H9 (cell line): ENCODE measurements at regions not wholly inside any gene's neighbourhood (a gene's known extent, or its start where the extent isn't known, plus 50 kb on each side); places are given as distances from the start of the nearest gene placed in this dataset.

Experiments
- DNase-seq: peaks from one replicate; pipeline ENCODE4 v3.0.0-alpha.2; 2017
- H2AFZ ChIP-seq: one replicate; pipeline ENCODE4 v1.6.1; 2013; ENCODE audit warnings: mild to moderate bottlenecking, low read length, control low read depth, moderate library complexity
- H2AK5ac ChIP-seq: 2 replicates; pipeline ENCODE4 v1.6.1; 2013; ENCODE audit warnings: low read length, control low read depth, mixed read lengths; ENCODE audit not compliant: insufficient read length
- H2BK120ac ChIP-seq: one replicate; pipeline ENCODE4 v1.6.1; 2013; ENCODE audit warnings: low read depth, mild to moderate bottlenecking, low read length, control low read depth, inconsistent platforms; ENCODE audit not compliant: poor library complexity, severe bottlenecking
- H2BK12ac ChIP-seq: 2 replicates; pipeline ENCODE4 v1.6.1; 2013; ENCODE audit warnings: low read length, control low read depth, mixed read lengths, low read depth; ENCODE audit not compliant: insufficient read length
- H2BK15ac ChIP-seq: 2 replicates; pipeline ENCODE4 v1.6.1; 2013; ENCODE audit warnings: low read depth, low read length, control low read depth
- H2BK20ac ChIP-seq: one replicate; pipeline ENCODE4 v1.6.1; 2013; ENCODE audit warnings: low read depth, mild to moderate bottlenecking, low read length, control low read depth, inconsistent platforms; ENCODE audit not compliant: poor library complexity, severe bottlenecking
- H2BK5ac ChIP-seq: 2 replicates; pipeline ENCODE4 v1.6.1; 2013; ENCODE audit warnings: low read length, control low read depth, mixed read lengths; ENCODE audit not compliant: insufficient read length
- H3K14ac ChIP-seq: 2 replicates; pipeline ENCODE4 v1.6.1; 2013; ENCODE audit warnings: low read length, control low read depth; ENCODE audit not compliant: insufficient read depth
- H3K18ac ChIP-seq: 2 replicates; pipeline ENCODE4 v1.6.1; 2013; ENCODE audit warnings: low read depth, mild to moderate bottlenecking, mixed read lengths, low read length, control low read depth; ENCODE audit not compliant: insufficient read length
- H3K23ac ChIP-seq: 2 replicates; pipeline ENCODE4 v1.6.1; 2013; ENCODE audit warnings: low read length, control low read depth, mixed read lengths, low read depth; ENCODE audit not compliant: insufficient read length
- H3K23me2 ChIP-seq: 2 replicates; pipeline ENCODE4 v1.6.1; 2013; ENCODE audit warnings: low read depth, mild to moderate bottlenecking, mixed read lengths, low read length, control low read depth; ENCODE audit not compliant: insufficient read length, poor library complexity, severe bottlenecking
- H3K27ac ChIP-seq: 2 replicates; pipeline ENCODE4 v1.5.1; 2013; ENCODE audit warnings: low read length, control low read depth, mixed read lengths, low read depth; ENCODE audit not compliant: insufficient read length
- H3K27me3 ChIP-seq: 2 replicates; pipeline ENCODE4 v1.6.1; 2013; ENCODE audit warnings: low read length, control low read depth, inconsistent platforms; ENCODE audit not compliant: insufficient read depth
- H3K4ac ChIP-seq: 2 replicates; pipeline ENCODE4 v1.6.1; 2013; ENCODE audit warnings: low read depth, mild to moderate bottlenecking, control low read depth, inconsistent platforms, low read length, moderate library complexity
- H3K4me1 ChIP-seq: 2 replicates; pipeline ENCODE4 v1.6.1; 2013; ENCODE audit warnings: low read length, control low read depth, inconsistent platforms; ENCODE audit not compliant: insufficient read depth
- H3K4me2 ChIP-seq: 2 replicates; pipeline ENCODE4 v1.6.1; 2013; ENCODE audit warnings: low read length, control low read depth, mixed read lengths; ENCODE audit not compliant: insufficient read length, insufficient read depth
- H3K56ac ChIP-seq: 2 replicates; pipeline ENCODE4 v1.6.1; 2013; ENCODE audit warnings: low read depth, mild to moderate bottlenecking, mixed read lengths, low read length, control low read depth; ENCODE audit not compliant: insufficient read length
- H3K79me1 ChIP-seq: 2 replicates; pipeline ENCODE4 v1.6.1; 2013; ENCODE audit warnings: low read depth, mild to moderate bottlenecking, moderate library complexity, low read length, control low read depth, inconsistent platforms; ENCODE audit not compliant: insufficient read depth, poor library complexity, severe bottlenecking
- H3K79me2 ChIP-seq: 2 replicates; pipeline ENCODE4 v1.6.1; 2013; ENCODE audit warnings: low read length, control low read depth, inconsistent platforms; ENCODE audit not compliant: insufficient read depth
- H3K9ac ChIP-seq: 2 replicates; pipeline ENCODE4 v1.6.1; 2013; ENCODE audit warnings: low read length, control low read depth, mixed read lengths; ENCODE audit not compliant: insufficient read length; ENCODE audit errors: extremely low read depth
- H3K9me3 ChIP-seq: one replicate; pipeline ENCODE4 v1.6.1; 2013; ENCODE audit warnings: low read depth, low read length, inconsistent platforms; ENCODE audit not compliant: control insufficient read depth
- H3T11ph ChIP-seq: one replicate; pipeline ENCODE4 v1.6.1; 2013; ENCODE audit warnings: mild to moderate bottlenecking, low read length, control low read depth, inconsistent platforms
- H4K20me1 ChIP-seq: one replicate; pipeline ENCODE4 v1.6.1; 2013; ENCODE audit not compliant: control insufficient read depth, insufficient read length, insufficient read depth
- H4K5ac ChIP-seq: 2 replicates; pipeline ENCODE4 v1.6.1; 2013; ENCODE audit warnings: low read depth, mild to moderate bottlenecking, mixed read lengths, low read length, control low read depth; ENCODE audit not compliant: insufficient read length
- H4K8ac ChIP-seq: replicated peaks from 2 replicates; pipeline ENCODE4 v1.6.1; 2013; ENCODE audit warnings: low read length, control low read depth, mixed read lengths, low read depth; ENCODE audit not compliant: insufficient read length
- H4K91ac ChIP-seq: 2 replicates; pipeline ENCODE4 v1.6.1; 2013; ENCODE audit warnings: low read depth, mild to moderate bottlenecking, moderate library complexity, mixed read lengths, low read length, control low read depth; ENCODE audit not compliant: insufficient read length
- H3K27ac Mint-ChIP-seq, 3 experiments: 2 replicates in 2 of 3; 3 replicates in 1 of 3; pipeline ENCODE4 v1.8.0; 2020 to 2021; ENCODE audit warnings: mixed read lengths in 3 of 3, mild to moderate bottlenecking in 1 of 3, moderate library complexity in 1 of 3
- H3K27me3 Mint-ChIP-seq: 2 replicates; pipeline ENCODE4 v1.8.0; 2021; ENCODE audit warnings: low read depth, mild to moderate bottlenecking, moderate library complexity, mixed read lengths
- H3K36me3 Mint-ChIP-seq, 3 experiments: 2 replicates in 2 of 3; 3 replicates in 1 of 3; pipeline ENCODE4 v1.8.0; 2020 to 2021; ENCODE audit warnings: low read depth in 3 of 3, mixed read lengths in 3 of 3; ENCODE audit not compliant: insufficient read depth in 1 of 3
- H3K4me1 Mint-ChIP-seq, 2 experiments: 2 replicates each; pipeline ENCODE4 v1.8.0; 2020; ENCODE audit warnings: mixed read lengths in 2 of 2
- H3K4me3 Mint-ChIP-seq, 2 experiments: 2 replicates in 1 of 2; 3 replicates in 1 of 2; pipeline ENCODE4 v1.8.0; 2020 to 2021; ENCODE audit warnings: mild to moderate bottlenecking in 2 of 2, mixed read lengths in 2 of 2, moderate library complexity in 1 of 2
- H3K9me3 Mint-ChIP-seq, 2 experiments: 2 replicates in 1 of 2; 3 replicates in 1 of 2; pipeline ENCODE4 v1.8.0; 2020; ENCODE audit warnings: mild to moderate bottlenecking in 2 of 2, mixed read lengths in 2 of 2, moderate library complexity in 1 of 2
- WGBS: extraction: QIAGEN DNeasy Blood & Tissue Kit; methylation state at CpG from one replicate; pipeline ENCODE4 v1.1.7; 2013; ENCODE audit warnings: missing lambda C conversion rate, low lambda C conversion rate, mixed read lengths; ENCODE audit not compliant: insufficient read length; ENCODE audit errors: extremely low coverage; 5-methylcytosine and 5-hydroxymethylcytosine counted together
- TF ChIP-seq, protein P1 (sequence below): fragments of 200-600 bp; sonication (generic); conservative IDR thresholded peaks from 3 replicates; pipeline ENCODE4 v1.8.0; 2021; ENCODE audit warnings: antibody characterized with exemption, mild to moderate bottlenecking

DNA sequence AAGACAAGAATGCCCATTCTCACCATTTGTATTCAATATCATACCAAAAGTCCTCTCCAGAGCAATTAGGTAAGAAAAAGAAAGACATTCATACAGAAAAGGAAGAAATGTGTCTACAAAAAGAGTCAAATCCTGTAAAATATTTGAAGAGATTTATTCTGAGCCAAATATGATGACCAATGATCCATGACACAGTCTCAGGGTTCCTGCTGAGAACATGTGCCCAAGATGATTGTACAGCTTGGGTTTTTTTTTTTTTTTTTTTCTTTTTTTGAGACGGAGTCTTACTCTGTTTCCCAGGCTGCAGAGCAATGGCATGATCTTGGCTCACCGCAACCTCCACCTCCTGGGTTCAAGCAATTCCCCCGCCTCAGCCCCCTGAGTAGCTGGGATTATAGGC is 296.2 kb downstream of the C12orf75 start:
- H3K27ac Mint-ChIP-seq: no peak overlapping the region
- H4K91ac ChIP-seq: no peak overlapping the region

More for the DNA sequence above, 296.2 kb downstream of the C12orf75 start:
- Histone ChIP-seq H2AK5ac (no peak overlapping the region), H2BK20ac (no peak overlapping the region), H3K18ac (no peak overlapping the region), H4K20me1 (no peaks in the 10 kb centered on the region), H3K79me1 (no peaks in the 10 kb centered on the region), H4K8ac (no peak overlapping the region), H3K9me3 (no peaks in the 10 kb centered on the region), H3K23ac (no peak overlapping the region), H4K5ac (no peak overlapping the region), H2BK12ac (no peak overlapping the region), H3K27me3 (no peaks in the 10 kb centered on the region), H3K4me2 (no peak overlapping the region), H3T11ph (no peak overlapping the region), H3K79me2 (no peaks in the 10 kb centered on the region), H3K14ac (no peak overlapping the region), H3K4ac (no peak overlapping the region), H3K27ac (no peak overlapping the region), H3K56ac (no peak overlapping the region), H2BK120ac (no peak overlapping the region), H3K23me2 (no peaks in the 10 kb centered on the region), H3K9ac (no peak overlapping the region), H2BK15ac (no peak overlapping the region), H3K4me1 (no peaks in the 10 kb centered on the region), H2BK5ac (no peak overlapping the region), H2AFZ (no peak overlapping the region)
- H3K4me1 Mint-ChIP-seq: peaks cover 15 to 17% of the 10 kb centered on the region in 2 experiments
- no peaks in the 10 kb centered on the region for H3K27me3 Mint-ChIP-seq
- H3K36me3 Mint-ChIP-seq: peaks cover 0 to 11% (median 0%) of the 10 kb centered on the region in 3 experiments; a peak in 5 of 7 replicates
- TF ChIP-seq, protein P1, sequence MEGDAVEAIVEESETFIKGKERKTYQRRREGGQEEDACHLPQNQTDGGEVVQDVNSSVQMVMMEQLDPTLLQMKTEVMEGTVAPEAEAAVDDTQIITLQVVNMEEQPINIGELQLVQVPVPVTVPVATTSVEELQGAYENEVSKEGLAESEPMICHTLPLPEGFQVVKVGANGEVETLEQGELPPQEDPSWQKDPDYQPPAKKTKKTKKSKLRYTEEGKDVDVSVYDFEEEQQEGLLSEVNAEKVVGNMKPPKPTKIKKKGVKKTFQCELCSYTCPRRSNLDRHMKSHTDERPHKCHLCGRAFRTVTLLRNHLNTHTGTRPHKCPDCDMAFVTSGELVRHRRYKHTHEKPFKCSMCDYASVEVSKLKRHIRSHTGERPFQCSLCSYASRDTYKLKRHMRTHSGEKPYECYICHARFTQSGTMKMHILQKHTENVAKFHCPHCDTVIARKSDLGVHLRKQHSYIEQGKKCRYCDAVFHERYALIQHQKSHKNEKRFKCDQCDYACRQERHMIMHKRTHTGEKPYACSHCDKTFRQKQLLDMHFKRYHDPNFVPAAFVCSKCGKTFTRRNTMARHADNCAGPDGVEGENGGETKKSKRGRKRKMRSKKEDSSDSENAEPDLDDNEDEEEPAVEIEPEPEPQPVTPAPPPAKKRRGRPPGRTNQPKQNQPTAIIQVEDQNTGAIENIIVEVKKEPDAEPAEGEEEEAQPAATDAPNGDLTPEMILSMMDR: no peak
- peaks cover 3 to 4% of the 10 kb centered on the region in 2 experiments for H3K9me3 Mint-ChIP-seq
- no peak overlapping the region for H3K4me3 Mint-ChIP-seq
- DNase-seq: no peak
- no CpG with 5 or more reads among the region's 3 CpGs for WGBS
